SJSA1 (cell line): ENCODE measurements at regions not wholly inside any gene's neighbourhood (a gene's known extent, or its start where the extent isn't known, plus 50 kb on each side); places are given as distances from the start of the nearest gene placed in this dataset.

Experiments used
- DNase-seq, 2 experiments: peaks; one replicate each; pipeline ENCODE4 v3.0.0-alpha.2; 2015 to 2020; ENCODE audit warnings: low spot score in 2 of 2, low read depth in 1 of 2
- H3K27ac ChIP-seq: fragments of 250-450 bp; sonication (Bioruptor Pico); 2 replicates; pipeline ENCODE4 v1.5.1; 2020; ENCODE audit warnings: mild to moderate bottlenecking, moderate library complexity
- H3K27me3 ChIP-seq: fragments of 250-450 bp; sonication (Bioruptor Pico); replicated peaks from 2 replicates; pipeline ENCODE4 v1.5.1; 2020; ENCODE audit warnings: mild to moderate bottlenecking, moderate library complexity
- H3K36me3 ChIP-seq: fragments of 250-450 bp; sonication (Bioruptor Pico); 2 replicates; pipeline ENCODE4 v1.5.1; 2020; ENCODE audit warnings: mild to moderate bottlenecking
- H3K4me1 ChIP-seq: fragments of 250-450 bp; sonication (Bioruptor Pico); replicated peaks from 2 replicates; pipeline ENCODE4 v1.6.1; 2021; ENCODE audit warnings: mild to moderate bottlenecking
- H3K4me3 ChIP-seq: fragments of 250-450 bp; sonication (Bioruptor Pico); 2 replicates; pipeline ENCODE4 v1.5.1; 2020; ENCODE audit warnings: mild to moderate bottlenecking
- H3K9me3 ChIP-seq: fragments of 250-450 bp; sonication (Bioruptor Pico); replicated peaks from 2 replicates; pipeline ENCODE4 v1.5.1; 2020; ENCODE audit warnings: mild to moderate bottlenecking

DNA sequence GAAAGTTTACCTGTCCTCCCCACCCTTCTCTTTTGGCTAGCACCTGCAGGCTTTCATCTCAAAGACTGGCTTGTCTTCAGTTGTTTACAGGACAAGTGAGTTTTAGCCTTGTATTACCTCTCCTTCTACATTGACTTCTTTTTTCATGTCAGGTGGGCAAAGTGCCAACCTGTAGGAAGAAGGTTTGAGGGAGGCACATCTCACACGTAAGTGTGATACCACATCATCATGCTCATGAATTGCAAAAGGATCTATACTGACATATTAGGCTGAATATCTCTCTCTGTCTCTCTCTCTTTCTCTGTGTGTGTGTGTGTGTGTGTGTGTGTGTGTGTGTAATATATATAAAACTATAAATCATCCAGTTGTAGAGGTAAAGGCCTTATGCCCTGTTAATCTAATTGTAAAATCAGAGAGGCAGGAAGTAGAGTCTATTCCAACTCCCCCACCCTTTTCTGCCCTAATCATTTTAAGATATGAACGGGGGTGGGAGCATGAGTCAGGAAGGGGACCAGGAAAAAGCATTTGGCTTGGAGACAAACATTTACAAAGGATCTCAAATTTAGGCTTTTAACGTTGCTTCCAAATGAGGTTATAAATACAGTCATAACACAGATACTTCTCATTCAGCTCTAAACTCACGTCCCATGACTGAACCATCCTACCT is 107.0 kb upstream of the PFN2 start:
- Histone ChIP-seq H3K27me3 (no peaks in the 10 kb centered on the region), H3K4me3 (no peak overlapping the region), H3K9me3 (no peaks in the 10 kb centered on the region), H3K36me3 (no peaks in the 10 kb centered on the region), H3K4me1 (peaks cover 68% of the 10 kb centered on the region), H3K27ac (no peak overlapping the region)
- no peak for DNase-seq

DNA sequence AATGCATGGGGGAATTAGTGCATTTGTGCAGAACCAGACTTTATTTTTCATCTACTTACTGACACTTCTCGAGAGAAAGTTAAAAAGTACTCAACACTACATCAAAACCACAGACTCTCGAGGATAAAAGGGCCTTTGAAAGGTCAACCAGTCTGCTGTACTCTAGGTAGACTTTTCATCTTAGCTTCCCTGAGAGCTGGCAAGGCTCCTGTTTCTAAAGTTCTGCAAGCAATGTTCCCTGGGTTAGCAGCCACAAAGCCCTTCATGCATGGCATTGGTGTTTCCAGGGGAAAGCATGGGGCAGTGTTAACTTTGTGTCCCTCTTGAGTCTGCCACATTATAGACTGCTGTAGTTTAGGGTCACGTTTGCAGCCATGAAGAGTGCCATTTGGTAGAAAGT is 106.4 kb upstream of the PFN2 start:
- H3K4me3 ChIP-seq = no peak overlapping the region
- H3K27me3 ChIP-seq = no peaks in the 10 kb centered on the region
- H3K9me3 ChIP-seq = no peaks in the 10 kb centered on the region
- H3K27ac ChIP-seq = no peak overlapping the region
- DNase-seq = no peak
- H3K36me3 ChIP-seq = no peaks in the 10 kb centered on the region
- H3K4me1 ChIP-seq = peaks cover 68% of the 10 kb centered on the region

DNA sequence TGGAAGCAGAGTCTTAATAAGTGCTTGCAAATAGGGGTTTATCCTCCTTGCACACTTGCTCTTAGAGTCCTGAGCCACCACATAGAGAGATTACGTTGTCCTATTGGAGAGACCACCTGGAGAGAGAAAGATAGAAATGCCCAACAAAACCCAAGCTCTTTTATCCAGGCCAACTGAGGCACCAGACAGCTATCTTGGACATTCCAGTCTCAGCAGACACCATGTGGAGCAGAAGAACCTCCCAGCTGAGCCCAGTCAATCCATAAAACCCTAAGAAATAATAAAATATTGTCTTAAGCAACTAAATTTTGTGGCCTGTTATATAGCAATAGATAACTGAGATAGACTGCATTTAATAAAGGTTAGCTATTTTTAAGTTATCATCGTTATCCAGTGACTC is 105.7 kb upstream of the PFN2 start:
- no peaks in the 10 kb centered on the region for H3K9me3 ChIP-seq
- H3K27ac ChIP-seq = no peak overlapping the region
- H3K4me3 ChIP-seq = no peak overlapping the region
- peaks cover 62% of the 10 kb centered on the region for H3K4me1 ChIP-seq
- no peaks in the 10 kb centered on the region for H3K36me3 ChIP-seq
- DNase-seq = no peak
- no peaks in the 10 kb centered on the region for H3K27me3 ChIP-seq

DNA sequence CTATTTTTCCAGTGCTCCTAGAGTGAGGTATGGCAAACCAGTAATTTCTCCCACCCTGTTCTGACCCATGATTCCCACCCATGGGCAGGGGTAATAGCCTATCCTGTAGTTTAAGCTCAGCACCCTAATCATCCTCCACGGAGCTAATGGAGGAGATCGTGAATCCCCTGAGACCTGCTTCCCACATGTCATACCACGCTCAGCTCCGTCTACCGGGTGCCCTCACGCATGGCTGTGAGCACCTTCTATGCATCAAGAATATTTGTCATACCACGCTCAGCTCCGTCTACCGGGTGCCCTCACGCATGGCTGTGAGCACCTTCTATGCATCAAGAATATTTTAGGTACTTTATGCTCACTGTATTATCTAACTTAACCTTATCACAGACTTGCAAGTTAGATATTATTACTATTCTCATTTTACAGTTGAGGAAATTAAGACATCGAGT is 104.7 kb upstream of the PFN2 start:
- no peaks in the 10 kb centered on the region for H3K27me3 ChIP-seq
- no peak for DNase-seq
- no peaks in the 10 kb centered on the region for H3K36me3 ChIP-seq
- H3K4me3 ChIP-seq = no peak overlapping the region
- no peak overlapping the region for H3K27ac ChIP-seq
- peaks cover 52% of the 10 kb centered on the region for H3K4me1 ChIP-seq
- H3K9me3 ChIP-seq = no peaks in the 10 kb centered on the region

DNA sequence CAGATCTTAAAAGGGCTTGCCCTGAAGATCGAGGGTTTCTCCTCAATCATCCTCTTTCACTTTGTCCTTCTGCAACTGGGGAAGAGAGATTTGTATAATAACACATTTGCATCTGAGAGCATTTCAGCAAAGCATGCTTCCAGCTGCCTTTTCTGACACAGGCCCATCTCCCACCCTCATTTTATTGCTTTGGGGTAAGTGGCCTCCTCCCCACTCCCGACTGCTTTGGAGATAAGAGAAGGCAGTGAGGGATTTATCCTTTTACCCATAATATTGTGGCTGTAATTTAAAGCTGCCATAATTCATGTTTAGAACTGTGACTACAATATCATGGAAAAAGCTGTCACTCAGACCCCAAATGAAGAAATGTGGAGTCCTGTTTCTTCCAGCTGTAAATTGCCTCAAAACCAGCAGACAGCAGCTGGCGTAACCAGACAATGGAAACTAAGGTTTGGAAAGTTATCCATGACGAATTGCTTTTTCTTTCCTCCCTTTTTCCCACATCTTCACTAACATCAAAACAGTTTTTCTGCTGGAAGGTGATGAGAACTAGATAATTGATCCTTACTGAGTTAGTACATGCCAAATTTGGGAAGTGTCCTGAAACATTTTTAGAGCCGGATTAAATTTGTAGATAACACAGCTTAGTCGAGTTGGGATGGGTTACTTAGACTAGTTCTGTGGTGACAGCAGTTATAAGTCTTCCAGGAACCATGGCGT is 104.2 kb upstream of the PFN2 start:
- Histone ChIP-seq H3K4me3 (no peak overlapping the region), H3K9me3 (no peaks in the 10 kb centered on the region), H3K36me3 (no peaks in the 10 kb centered on the region), H3K27ac (no peak overlapping the region), H3K4me1 (peaks cover 47% of the 10 kb centered on the region), H3K27me3 (no peaks in the 10 kb centered on the region)
- no peak for DNase-seq

DNA sequence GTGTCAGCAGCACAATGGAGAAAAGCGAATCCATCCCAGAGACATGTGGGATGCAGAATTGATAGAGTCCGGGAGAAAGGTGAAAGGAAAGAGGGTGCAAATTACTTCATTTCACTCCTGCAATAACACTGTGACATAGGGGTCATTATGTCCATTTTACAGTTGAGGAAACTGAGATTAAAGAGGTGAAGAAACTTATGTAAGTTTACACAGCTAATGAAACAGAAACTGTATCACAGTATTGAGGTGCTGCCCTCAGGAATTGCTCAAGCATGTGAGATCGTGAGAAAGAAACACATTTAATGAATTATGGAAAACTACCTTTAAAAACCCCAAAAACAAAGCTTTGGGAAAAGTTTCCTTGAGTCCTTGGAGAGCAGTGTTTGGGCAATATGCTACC is 103.6 kb upstream of the PFN2 start:
- Histone ChIP-seq H3K4me1 (peaks cover 41% of the 10 kb centered on the region), H3K36me3 (no peaks in the 10 kb centered on the region), H3K9me3 (no peaks in the 10 kb centered on the region), H3K27me3 (no peaks in the 10 kb centered on the region), H3K4me3 (no peak overlapping the region), H3K27ac (no peak overlapping the region)
- DNase-seq = no peak

DNA sequence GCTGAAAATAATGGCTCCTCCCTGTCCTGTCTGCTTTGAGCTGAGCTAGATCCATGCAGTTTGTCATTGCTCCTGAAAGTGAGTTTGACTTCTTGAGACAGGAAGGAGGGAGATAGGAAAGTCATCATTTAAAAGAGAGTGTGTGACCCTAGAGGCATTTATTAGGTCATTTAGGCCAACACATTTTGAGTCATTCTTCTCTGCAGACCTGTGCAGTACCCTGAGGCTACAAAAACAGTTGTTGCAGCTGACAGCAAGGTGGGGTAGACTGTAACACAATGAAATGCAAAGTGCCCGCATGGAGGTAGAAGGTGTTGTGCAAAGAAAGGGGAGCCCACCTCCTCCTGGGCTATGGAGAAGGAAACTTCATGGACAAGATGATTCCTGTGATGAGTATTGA is 102.8 kb upstream of the PFN2 start:
- H3K9me3 ChIP-seq = no peaks in the 10 kb centered on the region
- DNase-seq = no peak
- peaks cover 33% of the 10 kb centered on the region for H3K4me1 ChIP-seq
- H3K36me3 ChIP-seq = no peaks in the 10 kb centered on the region
- no peak overlapping the region for H3K4me3 ChIP-seq
- H3K27me3 ChIP-seq = no peaks in the 10 kb centered on the region
- H3K27ac ChIP-seq = no peak overlapping the region

DNA sequence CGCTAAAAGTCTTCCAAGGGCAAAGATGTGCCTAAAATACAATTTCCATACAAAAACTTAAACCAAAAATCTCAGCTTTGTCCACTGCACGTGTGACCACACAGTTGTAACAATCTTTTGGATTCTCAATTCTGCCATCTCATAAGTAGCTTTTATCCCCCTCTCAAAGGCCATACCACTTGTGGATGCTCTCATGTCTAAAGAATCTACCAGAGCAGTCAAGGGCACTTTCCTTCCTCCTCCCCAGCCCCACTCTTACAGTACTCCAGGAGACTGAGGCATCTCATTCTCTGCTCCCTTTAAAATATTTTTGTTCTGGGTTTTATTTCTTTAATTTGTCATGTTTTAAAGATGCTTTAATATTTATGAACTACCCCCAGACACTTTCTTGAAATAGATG is 102.3 kb upstream of the PFN2 start:
- H3K36me3 ChIP-seq = no peaks in the 10 kb centered on the region
- no peaks in the 10 kb centered on the region for H3K9me3 ChIP-seq
- H3K4me3 ChIP-seq = no peak overlapping the region
- H3K4me1 ChIP-seq = peaks cover 28% of the 10 kb centered on the region
- no peaks in the 10 kb centered on the region for H3K27me3 ChIP-seq
- no peak for DNase-seq
- H3K27ac ChIP-seq = no peak overlapping the region

DNA sequence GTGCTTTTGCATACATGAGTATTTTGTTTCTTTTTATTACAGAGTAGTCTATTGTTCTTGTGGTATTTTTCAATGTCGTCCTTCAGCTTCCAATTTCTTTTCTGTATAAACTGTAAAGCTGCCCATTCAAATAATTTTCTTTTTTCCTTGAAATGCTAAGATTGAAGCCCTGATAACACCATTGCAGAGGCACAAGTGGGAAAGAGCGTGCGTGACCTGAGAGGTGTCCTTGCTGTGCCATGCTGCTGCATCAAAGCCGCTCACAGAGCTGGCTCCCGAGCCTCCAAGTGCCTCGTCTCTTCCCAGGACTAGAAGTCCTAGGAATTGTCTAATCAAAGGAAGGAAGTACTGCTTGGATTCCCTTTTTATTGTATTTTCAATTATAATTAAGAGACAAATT is 101.9 kb upstream of the PFN2 start:
- DNase-seq = no peak
- no peak overlapping the region for H3K4me3 ChIP-seq
- no peak overlapping the region for H3K27ac ChIP-seq
- H3K4me1 ChIP-seq = peaks cover 24% of the 10 kb centered on the region
- H3K36me3 ChIP-seq = no peaks in the 10 kb centered on the region
- H3K27me3 ChIP-seq = no peaks in the 10 kb centered on the region
- H3K9me3 ChIP-seq = no peaks in the 10 kb centered on the region

DNA sequence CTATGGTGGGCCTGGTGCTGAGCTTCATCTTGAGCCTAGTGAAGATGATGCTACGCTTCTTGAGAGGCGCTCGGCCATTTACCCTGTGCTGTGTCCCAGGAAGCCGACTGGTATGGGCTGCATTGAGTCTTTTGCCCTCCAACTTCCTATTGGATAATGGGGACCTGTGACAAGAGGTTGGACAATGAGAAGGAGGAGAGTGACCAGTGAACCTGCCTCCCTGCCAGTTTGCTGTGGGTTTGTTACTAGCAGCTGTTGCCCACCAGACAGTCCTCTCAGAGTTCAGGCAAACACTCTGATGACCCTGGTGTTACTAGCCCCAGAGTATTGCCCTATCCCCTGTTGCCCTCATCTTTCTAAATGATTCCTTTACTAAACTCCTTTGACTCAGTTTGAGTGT is 99.6 kb upstream of the PFN2 start:
- DNase-seq = no peak
- H3K4me3 ChIP-seq = no peak overlapping the region
- peaks cover 22% of the 10 kb centered on the region for H3K4me1 ChIP-seq
- no peak overlapping the region for H3K27ac ChIP-seq
- H3K27me3 ChIP-seq = no peaks in the 10 kb centered on the region
- no peaks in the 10 kb centered on the region for H3K36me3 ChIP-seq
- no peaks in the 10 kb centered on the region for H3K9me3 ChIP-seq

DNA sequence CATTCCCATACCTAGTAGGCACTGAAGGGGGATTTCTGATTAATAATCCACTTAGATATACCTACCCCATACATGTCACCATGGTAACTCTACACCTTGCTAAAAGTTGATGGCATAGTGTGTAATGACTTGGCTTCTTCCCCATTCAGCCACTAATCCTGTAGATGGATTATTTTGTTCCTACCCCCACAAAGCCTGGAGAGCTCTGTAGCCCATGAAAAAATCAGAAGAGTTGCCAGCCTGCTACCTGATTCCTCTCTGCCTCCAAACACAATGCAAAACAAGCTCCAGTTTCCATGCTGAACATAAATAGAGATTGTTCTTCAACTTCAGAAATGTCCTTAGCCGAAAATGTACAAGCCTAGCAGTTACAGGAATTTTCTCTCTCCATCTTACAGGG is 98.9 kb upstream of the PFN2 start:
- no peaks in the 10 kb centered on the region for H3K36me3 ChIP-seq
- no peak overlapping the region for H3K27ac ChIP-seq
- H3K4me1 ChIP-seq = peaks cover 22% of the 10 kb centered on the region
- no peak overlapping the region for H3K4me3 ChIP-seq
- H3K27me3 ChIP-seq = no peaks in the 10 kb centered on the region
- no peak for DNase-seq
- H3K9me3 ChIP-seq = no peaks in the 10 kb centered on the region

DNA sequence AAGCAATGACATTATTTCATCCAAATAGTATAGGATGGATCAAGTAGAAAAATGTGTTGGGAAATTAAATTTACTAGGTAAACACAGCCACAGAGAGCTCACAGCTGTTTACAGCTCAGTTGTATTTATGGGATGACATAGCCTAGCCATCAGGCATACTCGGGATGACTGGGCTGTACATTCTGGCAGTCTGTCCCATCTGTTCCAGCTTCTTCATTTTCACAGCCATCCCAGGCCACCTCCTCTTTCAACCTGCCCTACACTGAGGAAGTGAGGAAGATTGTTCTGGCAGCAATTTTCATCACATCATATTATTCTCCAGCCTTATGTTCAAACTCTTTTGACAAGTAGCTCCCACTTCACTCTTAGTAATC is 98.4 kb upstream of the PFN2 start:
- Histone ChIP-seq H3K4me1 (peaks cover 21% of the 10 kb centered on the region), H3K27me3 (no peaks in the 10 kb centered on the region), H3K27ac (no peak overlapping the region), H3K4me3 (no peak overlapping the region), H3K9me3 (no peaks in the 10 kb centered on the region), H3K36me3 (no peaks in the 10 kb centered on the region)
- no peak for DNase-seq

DNA sequence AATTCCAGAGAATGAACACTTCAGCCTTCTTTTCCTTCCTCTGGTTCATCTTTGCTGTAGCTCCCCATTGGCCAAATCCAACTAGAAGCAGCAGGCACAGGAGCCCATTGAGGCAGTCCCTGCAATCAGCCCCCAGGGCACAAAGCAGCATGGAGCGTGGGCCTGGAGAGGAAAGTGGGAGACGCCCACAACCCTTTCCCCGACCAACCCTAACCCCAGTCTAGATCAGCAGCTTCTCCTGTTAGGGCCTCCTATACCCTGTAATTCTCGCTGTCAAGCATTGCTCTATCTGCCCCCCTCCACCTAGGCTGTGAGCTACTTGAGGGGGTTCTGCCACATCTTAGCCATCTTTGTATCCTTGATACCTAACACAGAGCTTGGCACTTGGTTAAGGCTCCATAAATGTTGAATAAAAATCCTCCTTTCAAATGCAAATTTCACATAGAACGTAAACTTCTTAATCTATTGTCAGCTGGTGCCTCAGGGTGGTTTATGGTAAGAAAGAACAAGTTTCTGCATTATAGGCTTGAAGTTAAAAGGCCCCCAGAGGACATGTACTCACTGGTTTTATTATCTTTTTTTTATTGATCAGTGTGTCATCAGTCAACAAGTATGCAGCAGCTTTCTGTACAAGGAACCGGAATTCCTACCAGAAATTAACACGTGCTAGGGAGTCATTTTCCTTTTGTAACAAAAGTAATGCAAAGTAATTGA is 97.9 kb upstream of the PFN2 start:
- no peak for DNase-seq
- H3K27me3 ChIP-seq = no peaks in the 10 kb centered on the region
- peaks cover 16% of the 10 kb centered on the region for H3K4me1 ChIP-seq
- H3K36me3 ChIP-seq = no peaks in the 10 kb centered on the region
- H3K9me3 ChIP-seq = no peaks in the 10 kb centered on the region
- H3K27ac ChIP-seq = no peak overlapping the region
- no peak overlapping the region for H3K4me3 ChIP-seq

DNA sequence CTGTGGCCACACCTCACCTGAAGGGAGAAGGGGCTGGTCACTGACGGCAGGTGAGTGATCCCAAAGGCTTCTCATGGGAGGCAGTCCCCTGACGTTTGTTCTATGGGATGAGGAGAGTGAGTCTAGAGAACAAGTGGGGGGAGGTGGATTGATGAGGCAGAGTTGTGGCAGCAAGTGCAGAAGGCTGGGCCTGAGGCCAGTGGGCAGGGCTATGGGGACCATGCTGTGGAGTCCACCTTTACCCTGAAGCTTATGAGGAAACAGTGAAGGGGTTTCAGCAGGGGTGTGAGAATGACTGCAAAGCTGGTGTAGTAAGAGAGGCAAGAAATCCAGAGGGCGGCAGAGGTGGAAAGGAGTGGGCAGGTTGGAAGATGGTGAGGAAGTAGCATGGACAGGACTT is 96.9 kb upstream of the PFN2 start:
- DNase-seq = no peak
- Histone ChIP-seq H3K36me3 (no peaks in the 10 kb centered on the region), H3K4me3 (no peak overlapping the region)

More for the DNA sequence above, 96.9 kb upstream of the PFN2 start:
- Histone ChIP-seq H3K9me3 (no peaks in the 10 kb centered on the region), H3K27me3 (no peaks in the 10 kb centered on the region), H3K27ac (no peak overlapping the region), H3K4me1 (peaks cover 10% of the 10 kb centered on the region)
